HG03354 (cell line): ENCODE measurements at regions not wholly inside any gene's neighbourhood (a gene's known extent, or its start where the extent isn't known, plus 50 kb on each side); places are given as distances from the start of the nearest gene placed in this dataset.
A peak's percentile ranks its signal among the peaks of the same experiment; 100 is the strongest.

Experiments used
- ATAC-seq: cut with Tn5 transposase; IDR thresholded peaks from one replicate; pipeline ENCODE4 v1.9.1; 2021; ENCODE audit warnings: mild to moderate bottlenecking; ENCODE audit not compliant: unreplicated experiment, poor library complexity, severe bottlenecking

DNA sequence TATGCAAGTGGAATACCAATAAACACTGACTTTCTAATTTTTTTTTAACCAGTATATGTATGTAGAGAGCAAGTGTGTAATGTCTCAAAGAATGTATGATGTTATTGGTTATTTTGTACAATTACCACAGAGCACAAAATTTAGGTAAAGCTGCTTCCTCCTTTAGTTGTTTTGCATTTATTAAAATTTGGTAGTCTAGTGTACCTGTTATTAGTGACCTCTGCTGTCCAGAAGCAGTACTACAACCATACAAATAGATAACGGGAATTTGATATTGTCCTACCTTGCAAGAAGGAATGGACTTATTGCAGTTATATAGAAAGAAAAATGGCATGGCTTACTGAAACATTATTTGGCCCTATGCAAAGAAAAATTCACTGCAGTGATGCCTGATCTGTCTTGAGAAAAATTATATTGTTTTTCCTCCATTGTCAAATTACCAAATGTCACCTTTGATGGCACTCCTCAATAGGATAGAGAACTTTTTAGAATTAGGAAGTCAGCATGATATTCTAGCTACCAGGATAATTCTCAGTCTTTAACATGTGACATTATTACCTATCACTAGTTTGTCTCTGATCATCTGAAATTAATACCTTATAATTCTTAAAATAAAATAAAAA, 153.9 kb upstream of the RMST start:
- ATAC-seq, result peak; percentile 58

DNA sequence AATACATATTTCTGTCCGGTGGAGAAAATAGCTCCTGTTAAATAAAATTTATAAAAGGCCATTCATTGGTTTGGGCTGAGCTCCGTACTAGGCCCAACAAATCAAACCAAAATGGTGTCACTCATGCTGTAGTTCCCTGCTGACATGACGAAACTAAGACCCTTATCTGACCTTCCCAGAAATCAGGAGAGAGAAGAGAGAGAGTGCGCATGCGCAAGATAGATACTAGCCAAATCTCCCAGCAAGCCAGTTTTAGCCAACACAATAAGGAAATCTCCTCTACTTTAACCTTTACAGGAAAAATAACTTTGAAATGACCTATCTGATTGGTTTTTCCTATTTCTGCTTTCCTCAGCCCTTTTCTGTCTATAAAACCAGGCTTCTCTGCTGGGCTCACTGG, 152.7 kb upstream of the RMST start:
- ATAC-seq, result no peak

DNA sequence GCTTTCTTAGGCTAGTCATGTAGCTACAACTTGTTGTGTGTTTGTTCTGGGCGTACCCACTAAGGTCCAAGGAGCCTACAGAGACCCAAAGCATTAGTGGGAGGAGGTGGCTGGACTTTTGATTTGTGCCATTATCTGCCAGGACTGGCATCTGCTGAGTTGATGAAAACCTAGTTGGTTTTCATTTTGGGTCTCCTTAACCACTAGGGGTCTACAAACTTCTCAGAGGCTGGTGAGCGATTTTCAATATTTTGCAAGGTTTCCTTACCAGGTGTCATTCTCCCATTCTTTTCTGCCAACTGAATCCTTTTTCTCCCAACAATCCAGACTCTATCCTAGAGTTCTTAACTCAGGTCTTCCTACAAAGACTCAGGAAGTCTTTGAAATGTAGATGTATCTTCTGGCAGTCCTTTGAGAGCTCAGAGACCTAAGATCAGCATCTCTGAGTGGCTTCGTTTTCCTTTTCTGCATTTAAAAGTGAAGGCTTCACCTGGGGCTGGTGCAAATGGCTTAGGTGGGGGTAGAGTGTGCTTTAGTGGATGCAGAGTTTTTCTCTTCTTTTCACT, 150.0 kb upstream of the RMST start:
- no peak for ATAC-seq

DNA sequence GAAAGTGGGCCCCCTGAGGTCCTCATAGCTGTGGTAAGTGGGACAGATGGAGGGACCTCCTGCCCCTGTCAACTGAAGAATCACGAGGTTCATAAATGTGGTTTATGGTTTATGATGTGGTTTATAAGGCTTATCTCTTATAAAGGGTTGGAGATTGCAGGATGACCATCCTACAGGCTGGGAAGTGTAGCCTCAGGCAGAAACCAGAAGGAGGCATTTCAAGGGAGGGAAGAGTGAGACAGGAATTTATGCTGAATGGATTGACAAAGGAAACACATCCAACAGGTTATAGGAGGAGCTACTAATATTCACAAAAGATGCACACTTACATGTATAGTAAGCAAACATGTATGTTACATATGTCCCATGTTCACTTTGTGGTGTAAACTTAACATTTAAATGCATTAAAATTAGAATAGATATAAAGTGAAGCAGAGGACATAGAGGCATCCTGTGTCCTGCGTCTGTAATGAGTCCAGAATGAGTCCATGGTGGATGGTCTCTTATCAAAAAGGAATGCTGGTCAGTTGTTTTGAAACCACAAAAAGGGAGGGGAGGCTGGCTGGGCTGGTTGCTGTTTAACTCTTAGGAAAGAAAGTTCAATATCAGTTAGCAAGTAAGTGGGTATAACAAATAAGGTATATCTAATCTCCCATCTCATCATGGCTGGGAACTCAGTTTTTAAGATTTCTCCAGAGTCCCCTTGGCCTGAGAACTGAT, 149.0 kb upstream of the RMST start:
- no peak for ATAC-seq

DNA sequence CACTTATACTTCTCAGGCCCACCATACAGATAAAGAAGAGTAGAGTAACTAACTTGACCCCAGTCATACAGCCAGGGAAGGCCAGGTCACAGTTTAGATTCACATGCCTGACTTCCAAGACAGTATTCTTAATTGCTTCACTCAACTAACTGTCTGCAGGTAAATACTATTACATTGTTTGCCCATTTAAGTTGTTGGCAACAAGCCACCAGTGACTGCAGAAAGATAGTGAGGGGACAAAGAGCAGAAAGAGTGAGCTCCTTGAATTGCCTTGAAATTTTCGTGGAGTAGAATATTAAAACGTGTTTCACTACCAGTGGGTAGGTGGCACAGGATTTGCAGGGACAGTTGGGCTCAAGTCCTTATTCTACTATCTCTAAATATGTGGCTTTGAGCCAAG, 146.3 kb upstream of the RMST start:
- ATAC-seq, result no peak

DNA sequence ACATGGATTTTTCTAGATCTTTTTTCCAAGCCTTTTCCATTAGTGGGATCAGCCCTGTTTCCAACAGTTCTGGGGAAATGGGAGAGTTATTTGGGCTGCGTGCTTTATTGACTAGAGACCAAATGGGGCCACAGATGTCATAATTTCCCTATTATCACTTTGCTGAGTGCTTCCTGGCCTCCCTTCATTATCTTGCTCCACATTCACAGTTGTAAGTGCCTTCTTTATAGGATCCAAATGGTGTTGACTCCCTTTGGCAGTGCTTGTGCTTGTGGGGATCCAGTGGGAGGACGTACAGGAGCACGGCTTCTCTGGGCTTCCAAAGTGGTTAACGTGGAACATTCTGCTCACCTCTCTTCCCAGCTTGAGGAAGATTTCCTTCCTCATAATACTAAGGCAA, 141.0 kb upstream of the RMST start:
- ATAC-seq, result no peak

DNA sequence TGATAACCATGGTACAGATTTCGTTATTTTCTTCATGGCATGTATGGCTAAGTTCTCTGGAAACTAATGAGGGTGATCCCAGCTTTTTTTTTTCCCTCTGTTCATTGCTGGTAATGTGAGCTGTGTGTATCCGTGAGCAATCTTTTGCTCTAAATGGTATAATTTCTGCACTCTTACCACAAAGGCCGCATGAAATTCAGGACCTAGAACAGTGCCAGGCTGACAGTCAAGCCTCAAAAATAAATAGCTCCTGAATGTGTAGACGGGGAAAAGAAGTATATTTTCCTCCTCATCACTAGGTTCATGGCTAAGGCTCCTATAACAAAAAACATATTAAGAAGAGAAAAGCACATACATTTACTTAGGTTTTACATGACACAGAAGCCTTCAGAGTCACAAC, 140.2 kb upstream of the RMST start:
- ATAC-seq, result no peak

DNA sequence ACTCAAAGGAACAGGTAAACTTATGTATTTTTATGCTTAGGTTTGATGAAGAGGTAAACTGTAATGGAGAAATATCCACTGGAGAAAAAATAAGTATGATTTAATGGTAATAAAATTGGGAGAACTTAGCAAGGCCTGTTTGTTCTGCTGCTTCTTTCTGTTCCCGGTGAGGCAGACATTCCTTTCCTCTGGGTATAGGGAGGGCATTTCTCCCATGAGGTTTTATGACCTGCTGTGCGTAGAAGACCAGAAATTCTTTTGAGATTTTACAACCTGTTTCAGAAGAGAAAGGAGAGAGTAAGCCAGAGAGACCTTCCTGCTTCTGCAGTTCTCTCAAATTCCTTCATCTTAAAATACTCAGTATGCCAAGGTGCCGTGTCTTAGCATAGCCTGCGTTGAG, 139.4 kb upstream of the RMST start:
- ATAC-seq, result no peak

DNA sequence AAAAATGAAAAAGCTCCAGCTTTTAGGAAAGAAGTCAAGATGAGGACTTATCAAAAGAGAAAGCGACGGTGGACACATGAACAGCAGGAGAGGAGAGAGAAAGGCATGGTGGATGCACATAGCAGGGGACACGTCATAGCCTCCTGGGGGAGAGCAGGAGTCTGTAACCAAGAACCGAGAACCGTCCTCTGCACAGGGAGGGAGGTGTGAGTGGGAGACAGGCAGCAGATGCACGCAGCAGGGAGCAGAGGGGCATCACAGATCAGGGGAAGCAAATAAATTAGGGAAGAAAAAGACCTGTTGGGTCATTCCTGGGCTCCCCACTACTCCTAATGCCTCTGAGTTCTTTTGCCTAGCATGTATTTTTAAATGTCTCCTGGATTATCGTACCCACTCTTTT, 138.1 kb upstream of the RMST start:
- ATAC-seq, result no peak

DNA sequence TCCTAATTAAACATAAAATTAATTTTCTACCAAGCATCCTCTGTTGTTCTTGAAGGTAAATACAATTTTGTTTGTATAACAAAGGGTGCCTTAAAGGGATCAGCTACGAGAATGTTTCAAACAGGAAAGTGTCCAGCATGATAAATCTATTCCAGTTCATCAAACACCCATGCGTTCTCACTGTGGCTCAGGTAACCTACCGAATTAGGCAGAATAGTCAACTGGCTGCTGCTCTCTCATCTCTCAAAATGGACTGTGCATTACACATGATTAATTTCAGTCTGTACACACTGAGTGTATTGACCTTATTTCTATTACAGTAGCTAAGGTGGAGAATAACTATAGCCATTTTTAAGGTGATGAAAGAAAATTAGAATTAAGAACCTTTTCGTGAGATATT, 127.5 kb upstream of the RMST start:
- no peak for ATAC-seq

DNA sequence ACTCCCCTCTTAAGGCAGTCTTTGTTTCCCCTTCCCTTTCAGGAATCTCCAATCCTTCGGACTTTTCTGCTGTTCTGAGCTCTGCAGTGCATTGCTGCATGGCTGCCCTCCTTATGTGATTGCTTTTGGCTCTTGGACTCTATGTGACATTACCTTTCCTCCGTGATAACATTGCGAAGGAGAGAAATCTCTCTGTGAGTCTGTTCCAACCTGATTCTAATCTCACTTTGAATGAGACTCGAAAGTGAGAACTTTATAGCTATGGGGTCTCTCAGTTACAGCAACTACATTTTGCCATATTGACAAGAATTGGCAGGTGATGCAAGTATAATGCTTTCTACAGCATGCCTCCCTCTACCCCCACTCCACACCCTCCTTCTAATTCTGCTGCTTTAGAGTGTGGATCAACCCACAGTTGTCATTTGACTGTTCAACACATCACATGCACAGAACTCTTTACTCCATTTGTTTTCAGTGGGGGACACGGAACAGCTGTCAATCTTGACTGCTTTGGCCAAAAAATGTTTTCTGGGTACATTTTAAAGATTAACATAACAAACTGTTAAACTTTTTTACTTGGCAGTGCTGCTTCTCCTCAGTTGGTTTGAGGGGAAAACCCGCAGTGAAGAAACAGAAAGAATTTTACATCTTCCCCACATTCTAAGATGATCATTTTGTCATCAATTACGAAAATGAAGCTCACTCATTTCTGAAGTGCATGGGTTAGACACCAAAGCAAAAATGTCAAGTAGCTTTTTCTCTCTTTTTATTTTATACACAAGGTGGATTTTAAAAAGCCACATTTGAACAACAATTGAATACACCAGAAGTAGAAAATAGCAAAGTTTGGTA, 125.5 kb upstream of the RMST start:
- no peak for ATAC-seq

DNA sequence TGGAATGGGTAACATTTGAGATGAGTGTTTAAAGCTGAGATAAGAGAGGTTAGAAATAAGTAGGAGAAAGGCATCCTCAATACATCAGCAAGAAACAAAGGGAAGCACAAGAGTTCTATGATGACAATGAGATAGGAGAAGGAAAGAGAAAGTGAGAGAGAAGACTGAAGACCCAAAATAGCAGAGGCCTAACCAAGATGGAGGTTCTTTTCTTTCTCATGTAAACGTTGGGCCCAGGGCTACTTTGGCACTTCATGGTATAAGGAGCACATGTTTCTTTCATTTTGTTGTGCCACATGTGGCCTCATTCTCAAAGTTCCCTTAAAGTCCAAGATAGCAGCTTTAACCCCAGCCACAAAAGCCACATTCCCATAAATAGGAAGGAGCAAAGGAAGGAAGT, 120.5 kb upstream of the RMST start:
- ATAC-seq, result no peak

DNA sequence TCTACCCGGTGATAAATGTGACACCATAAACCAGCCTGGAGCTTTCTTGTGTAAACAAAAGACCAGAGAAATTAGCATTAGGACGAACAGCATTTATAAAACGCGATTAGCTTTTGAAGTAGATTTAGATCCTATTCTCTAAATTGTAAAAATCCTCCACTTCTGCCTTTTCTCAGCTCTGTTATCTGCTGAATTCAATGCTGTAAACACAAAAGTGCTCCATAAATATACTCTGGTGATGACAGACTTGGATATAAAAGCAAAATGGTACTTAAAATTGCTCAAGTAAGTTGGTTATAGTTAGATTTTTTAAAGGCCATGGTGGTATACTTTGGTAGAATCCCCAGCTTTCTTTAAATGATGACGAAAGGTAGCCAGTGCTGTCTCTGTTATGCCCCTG, 114.6 kb upstream of the RMST start:
- no peak for ATAC-seq

DNA sequence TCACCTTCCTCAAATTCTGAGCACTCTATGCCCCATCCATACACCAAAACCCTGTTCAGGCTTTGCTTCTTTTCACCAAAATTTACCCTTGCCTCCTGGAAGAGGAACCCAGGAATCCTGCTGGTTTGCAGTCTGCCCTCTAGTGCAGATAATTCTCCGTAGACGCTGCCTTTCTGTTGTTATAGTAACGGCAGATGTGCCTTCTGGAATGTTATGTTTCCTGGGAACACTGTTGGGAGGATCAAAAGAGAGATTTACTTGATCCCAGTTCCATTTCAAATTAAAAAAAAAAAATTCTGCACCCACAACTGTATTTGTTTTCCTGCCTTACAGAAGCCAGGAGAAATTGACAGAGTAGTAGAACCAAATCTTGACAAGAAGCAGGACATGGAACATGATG, 104.2 kb upstream of the RMST start:
- no peak for ATAC-seq

DNA sequence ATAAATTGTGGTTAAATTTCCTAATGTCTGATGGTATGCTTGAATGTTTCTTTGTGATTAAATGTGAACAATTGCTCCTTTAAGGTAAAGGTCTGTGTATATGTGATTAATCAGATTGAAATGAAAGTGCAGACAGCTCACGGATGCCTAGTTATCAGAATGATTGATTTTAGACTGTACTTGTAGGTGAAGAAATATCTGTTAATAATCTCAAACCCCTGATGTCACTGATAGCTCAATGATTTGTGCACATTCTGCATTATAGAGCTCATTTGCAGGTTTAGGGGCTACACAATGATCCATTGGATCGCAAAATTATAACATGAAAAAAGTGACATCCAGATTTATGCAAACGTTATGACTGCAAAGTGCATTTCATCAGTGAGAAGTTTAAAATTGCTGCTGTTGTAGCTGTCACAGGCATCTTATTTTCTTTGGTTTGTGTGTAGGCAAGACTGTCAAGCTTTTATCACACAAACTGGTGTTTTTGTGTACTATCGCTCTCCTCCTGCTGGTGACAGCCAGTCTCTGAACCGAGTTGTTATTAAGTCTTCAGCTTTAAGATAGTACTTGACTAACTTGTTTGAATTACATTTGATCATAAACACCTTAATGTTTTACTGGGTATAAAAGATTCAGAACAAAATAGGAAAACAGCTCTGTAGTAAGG, 103.4 kb upstream of the RMST start:
- ATAC-seq, result no peak

DNA sequence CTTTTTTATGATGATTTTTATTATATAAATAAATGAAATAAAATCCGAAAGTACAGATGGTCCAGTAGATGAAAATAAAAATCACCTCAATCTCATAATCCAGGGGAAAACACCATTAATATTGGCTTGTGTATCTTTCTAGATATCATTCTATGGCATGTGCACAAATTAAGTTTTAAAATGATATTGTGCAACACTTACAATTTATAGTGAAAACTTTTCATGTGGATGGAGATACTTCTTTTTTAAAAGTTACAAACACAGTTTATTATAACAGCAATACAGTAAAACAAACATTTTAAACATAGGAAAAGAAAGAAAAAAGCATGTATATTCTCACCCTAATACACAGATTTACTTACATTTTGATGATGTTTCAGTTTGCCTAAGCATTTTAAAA, 98.9 kb upstream of the RMST start:
- no peak for ATAC-seq

DNA sequence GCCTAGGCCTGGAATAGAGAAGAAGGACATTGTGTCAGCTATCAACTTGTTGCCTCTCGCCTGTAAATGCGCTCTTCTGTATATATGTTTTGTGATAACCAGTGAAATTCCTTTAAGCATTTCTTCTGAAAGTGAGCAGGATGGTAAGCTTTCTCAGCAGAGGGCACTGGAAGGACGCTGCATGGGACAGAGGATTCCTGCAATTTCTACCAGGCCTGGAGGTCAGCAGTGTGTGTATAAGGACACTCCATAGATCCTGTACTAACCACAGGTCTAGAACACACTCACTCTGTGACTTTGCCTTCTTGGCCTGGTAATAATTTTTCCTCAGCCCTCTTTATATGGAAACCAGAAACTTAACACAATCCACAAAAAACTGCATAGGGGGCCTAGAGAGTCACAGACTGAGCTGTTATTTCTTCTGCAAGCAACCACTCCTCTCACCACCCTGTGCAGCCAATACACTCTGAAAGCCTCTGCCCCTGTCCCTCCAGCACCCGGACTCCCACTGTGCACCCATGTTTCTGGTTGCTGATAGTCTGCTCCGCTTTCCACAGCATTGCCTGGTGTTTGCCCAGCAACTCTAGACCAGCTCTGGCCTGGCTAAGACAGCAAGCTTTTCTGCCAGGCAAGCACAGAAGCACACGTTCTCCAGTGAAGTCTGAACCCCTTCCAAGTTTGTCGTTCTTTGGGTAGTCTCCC, 94.0 kb upstream of the RMST start:
- ATAC-seq, result no peak

DNA sequence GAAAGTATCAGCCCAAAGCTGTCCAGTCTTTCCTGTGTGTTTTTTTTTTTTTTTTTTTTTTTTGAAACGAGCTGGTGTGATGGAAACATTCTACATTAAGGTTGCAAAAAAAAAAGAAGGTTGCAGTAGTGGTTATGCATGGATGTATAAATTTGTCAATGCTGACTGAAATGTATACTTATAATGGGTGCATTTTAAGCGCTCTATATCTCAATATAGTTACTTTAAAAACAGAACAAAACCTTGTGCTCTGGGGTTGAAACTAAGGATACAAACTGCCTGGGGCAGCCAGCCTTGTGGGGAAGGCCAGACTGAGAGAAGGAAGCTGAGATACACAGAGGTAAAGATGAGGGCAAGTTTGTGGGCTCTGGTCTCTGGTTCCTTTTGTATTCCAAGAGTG, 87.3 kb upstream of the RMST start:
- ATAC-seq, result no peak

DNA sequence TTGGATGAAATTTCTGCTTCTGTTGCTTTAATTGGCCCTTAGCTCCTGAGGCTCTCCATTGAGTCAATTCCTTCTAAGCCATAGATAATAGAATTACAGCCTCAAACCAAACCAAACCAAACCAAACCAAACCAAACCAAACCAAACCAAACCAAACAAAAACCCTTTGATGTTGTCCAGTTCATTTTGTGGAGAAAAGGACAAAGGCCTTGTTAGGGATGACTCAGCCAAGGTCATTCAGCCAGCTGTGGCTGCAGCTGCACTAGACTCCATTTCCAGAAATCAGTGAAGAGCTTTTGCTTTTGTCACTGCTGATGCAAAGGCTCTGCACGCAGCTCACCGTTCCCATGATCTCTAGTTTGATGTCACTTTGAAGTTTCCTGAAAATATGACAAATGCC, 82.2 kb upstream of the RMST start:
- ATAC-seq, result no peak

DNA sequence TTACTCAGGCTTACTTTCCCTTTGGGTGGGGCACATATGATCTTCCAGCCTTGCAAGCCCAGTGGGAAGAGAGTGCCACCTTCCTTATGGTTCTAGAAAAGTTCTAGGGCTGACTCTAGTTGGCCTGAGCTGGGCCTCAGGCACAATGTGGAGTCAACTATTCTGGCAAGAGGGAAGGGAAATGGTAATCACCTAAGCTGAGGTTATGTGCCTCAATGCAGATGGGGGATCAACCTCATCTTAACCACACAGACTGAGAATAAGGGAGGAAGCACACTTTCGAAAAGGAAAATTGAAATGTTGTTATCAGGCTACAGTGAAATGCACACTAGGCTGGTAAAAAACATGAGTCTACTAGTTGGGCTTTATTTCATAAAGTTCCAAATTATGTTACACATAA, 77.5 kb upstream of the RMST start:
- no peak for ATAC-seq
